Glomerular visceral epithelial cell (primary cell): ENCODE measurements at regions not wholly inside any gene's neighbourhood (a gene's known extent, or its start where the extent isn't known, plus 50 kb on each side); places are given as distances from the start of the nearest gene placed in this dataset.
"Not testable (repeated sequence)": the region's sequence is repeated elsewhere in the genome, so short reads cannot be mapped to it uniquely, and the experiment has no call there.

Experiments used
- DNase-seq: peaks from one replicate; pipeline ENCODE4 v3.0.0-alpha.2; 2016; ENCODE audit errors: extremely low spot score

GRCh38 chr2:125707611-125708010, 948.3 kb upstream of the GYPC start:
- DNase-seq, result no peak

DNA sequence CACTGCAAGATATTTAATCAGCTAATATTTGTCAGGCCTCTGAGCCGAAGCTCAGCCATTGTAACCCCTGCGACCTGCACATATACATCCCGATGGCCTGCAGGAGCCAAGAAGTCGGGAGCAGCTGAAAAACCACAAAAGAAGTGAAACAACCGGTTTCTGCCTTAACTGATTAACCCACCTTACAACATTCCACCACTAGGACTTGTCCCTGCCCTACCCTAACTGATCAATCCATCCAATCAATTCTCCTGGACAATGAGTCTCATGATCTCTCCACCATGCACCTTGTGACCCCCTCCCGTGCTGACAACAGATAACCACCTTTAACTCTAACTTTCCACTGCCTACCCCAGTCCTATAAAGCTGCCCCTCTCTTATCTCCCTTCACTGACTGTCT, 945.4 kb upstream of the GYPC start:
- DNase-seq, result no peak

GRCh38 chr2:125711075-125711474, 944.9 kb upstream of the GYPC start:
- no peak for DNase-seq

DNA sequence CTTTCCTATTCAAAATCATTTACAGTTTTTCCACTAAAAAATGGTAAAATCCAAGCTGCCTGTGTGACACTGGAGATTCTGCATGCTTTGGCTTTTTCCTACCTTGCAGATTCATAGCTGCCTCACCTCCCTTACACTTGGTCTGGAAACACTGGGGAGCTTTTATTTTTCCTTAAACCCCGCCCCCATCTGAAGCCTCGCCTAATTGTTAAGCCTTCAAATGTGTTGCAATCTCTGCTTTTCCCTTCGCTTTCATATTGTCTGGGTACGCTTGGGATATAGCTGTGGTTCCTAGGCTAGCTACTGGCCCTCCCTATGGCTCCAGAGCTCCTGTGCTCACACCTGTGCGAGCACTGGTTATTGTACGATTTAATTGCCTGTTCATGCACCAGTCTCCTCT, 942.4 kb upstream of the GYPC start:
- no peak for DNase-seq

- no peak for DNase-seq
These were observed 934.8 kb upstream of the GYPC start for GRCh38 chr2:125721072-125721721.

GRCh38 chr2:125730921-125731320, 925.0 kb upstream of the GYPC start:
- DNase-seq, result no peak

DNA sequence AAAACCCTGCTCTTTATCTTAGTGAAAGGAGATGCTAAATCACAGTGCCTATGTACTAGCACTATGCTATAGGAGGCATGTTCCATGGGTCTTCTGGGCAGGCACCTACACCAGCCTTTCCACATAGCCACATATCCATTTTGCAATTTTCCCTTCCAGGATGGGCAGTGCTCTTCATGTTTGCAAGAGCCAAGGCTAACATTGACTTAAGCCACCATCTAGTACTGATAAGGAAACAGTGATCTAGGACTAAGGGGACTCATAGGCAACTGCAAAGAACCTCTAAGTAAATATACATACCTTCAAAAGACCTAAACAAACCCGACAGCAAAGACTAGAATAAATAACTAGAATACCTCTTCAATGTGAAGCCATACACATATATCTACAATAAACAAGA, 919.7 kb upstream of the GYPC start:
- no peak for DNase-seq

DNA sequence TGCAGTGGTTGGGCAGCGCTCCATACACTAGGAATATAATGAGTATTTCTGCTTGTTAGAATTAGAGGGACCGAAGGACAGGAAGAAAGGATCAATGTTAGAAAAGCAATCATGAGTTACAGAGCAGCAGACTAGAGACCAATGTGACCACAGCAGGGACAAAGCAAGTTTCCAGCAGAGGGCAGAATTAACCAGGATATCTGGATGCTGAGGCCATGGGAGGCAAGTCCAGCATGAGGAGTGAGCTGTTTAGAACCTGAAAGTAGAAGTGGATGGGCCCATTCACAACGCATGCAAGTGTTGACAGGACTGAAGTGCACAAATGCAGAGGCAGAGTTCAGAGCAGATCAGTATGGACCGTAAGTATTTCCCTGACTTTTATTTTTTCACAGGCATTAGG, 910.4 kb upstream of the GYPC start:
- DNase-seq, result no peak

- DNase-seq, result no peak
These were observed 909.4 kb upstream of the GYPC start for GRCh38 chr2:125746321-125747164.

DNA sequence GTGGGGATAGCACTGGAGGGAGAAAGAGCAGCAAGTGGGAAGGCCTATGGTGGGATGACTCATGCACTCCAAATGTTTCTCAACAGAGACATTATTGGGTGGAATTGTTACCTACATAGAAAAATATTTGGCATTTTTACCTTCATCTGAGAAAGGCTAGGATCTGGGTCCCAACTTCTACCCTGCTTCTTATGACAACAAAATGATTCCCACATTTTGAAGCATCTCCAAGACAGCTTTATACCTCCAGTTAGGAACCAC, 908.9 kb upstream of the GYPC start:
- no peak for DNase-seq

- no peak for DNase-seq
These were observed 899.5 kb upstream of the GYPC start for GRCh38 chr2:125756431-125756830.

GRCh38 chr2:125796784-125797183, 859.2 kb upstream of the GYPC start:
- no peak for DNase-seq

GRCh38 chr2:125797192-125797591, 858.8 kb upstream of the GYPC start:
- DNase-seq, result no peak

GRCh38 chr2:125822746-125823145, 833.2 kb upstream of the GYPC start:
- DNase-seq, result no peak

DNA sequence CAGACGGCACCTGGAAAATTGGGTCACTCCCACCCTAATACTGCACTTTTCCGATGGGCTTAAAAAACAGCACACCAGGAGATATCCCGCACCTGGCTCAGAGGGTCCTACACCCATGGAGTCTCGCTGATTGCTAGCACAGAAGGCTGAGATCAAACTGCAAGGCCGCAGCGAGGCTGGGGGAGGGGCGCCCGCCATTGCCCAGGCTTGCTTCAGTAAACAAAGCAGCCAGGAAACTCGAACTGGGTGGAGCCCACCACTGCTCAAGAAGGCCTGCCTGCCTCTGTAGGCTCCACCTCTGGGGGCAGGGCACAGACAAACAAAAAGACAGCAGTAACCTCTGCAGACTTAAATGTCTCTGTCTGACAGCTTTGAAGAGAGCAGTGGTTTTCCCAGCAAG, 830.2 kb upstream of the GYPC start:
- DNase-seq, result not testable (repeated sequence)

- DNase-seq, result no peak
These were observed 818.8 kb upstream of the GYPC start for GRCh38 chr2:125837128-125837527.

DNA sequence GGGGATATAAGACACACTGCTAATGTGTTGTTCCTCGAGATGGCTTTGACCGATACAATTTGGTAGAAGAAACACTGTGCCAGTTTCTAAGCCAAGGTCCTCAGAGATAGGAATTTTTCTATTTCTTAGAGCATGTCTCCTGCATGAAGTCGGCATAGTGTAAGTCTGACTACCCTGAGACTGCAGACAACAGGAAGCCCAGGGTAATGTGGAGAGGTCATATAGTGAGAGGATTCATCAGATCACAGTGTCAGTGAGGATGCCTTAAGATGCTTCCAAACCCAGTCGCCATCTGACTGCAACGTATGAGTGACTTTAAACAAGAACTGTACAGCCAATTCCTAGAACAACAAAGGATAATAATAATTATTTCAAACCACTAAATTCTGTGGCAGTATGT, 818.3 kb upstream of the GYPC start:
- no peak for DNase-seq

DNA sequence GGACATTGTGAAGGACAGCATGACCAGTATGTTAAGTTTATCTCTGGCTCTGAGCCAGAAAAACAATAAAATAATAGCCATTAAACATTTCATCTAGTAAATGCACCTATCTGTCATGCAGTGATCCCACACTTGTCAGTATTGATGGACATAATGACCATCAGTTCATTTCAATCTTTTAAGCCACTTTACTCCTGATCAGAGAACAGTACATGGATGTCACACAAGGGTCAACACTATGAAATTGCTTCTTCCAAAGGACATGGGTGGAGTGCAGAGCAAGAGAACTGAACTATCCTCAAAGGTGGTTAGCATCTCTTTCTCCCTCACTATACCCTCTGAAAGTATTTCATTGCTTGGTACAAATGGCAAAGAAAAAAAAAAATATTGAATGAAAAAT, 816.0 kb upstream of the GYPC start:
- no peak for DNase-seq

- DNase-seq, result no peak
These were observed 813.9 kb upstream of the GYPC start for GRCh38 chr2:125842041-125842440.

DNA sequence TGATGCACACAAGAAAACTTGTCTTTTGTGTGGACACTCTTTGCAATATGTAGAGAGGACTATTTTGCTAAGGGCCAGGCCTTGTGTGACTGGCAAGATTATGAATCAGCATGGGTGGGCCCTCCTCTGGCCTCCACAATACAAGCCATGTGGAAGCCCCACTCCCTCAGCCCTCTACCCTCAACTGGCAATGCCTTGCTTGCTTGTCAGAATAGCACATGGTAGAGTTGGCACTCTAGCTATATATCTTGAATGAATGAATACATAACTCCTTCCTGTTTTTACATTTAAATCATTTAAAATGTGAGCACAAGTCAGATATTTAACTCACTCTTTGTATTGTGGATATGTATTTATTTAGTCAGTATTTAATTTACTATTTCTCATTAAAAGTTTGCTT, 805.4 kb upstream of the GYPC start:
- DNase-seq, result no peak

DNA sequence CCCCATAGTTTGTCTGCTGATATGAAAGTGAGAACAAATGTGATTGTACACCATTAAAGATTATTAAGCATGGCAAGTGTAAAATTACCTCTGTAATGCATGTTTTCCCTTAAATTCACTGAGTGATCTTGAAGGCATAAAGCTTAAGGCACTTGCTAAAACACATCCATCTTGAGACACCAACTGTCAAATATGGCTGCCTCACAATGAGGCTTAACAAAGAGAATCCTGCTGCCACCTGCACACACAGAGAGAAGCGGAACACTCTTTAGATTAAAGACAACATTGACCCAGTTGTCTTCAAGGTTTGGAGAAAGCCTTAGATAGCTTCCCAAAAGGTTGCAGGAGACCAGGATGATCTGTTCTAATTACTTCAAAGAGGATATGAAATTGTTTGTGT, 803.6 kb upstream of the GYPC start:
- DNase-seq, result no peak

- no peak for DNase-seq
These were observed 802.3 kb upstream of the GYPC start for GRCh38 chr2:125853626-125854025.

GRCh38 chr2:125855204-125855603, 800.8 kb upstream of the GYPC start:
- DNase-seq, result no peak
